GM23338 (cell line): ENCODE measurements at regions not wholly inside any gene's neighbourhood (a gene's known extent, or its start where the extent isn't known, plus 50 kb on each side); places are given as distances from the start of the nearest gene placed in this dataset.

Experiments used
- ATAC-seq: fragments of 200-7000 bp; cut with Tn5 transposase; 3 replicates; pipeline ENCODE4 v1.9.1; 2020
- DNase-seq: peaks from one replicate; pipeline ENCODE4 v3.0.0-alpha.2; 2015; ENCODE audit warnings: low spot score
- H2AFZ ChIP-seq: fragments of 200-600 bp; sonication (generic); 2 replicates; pipeline ENCODE4 v1.8.0; 2016; ENCODE audit warnings: antibody characterized with exemption, mild to moderate bottlenecking, moderate library complexity
- H3F3A ChIP-seq: fragments of 200-600 bp; sonication (generic); replicated peaks from 2 replicates; pipeline ENCODE4 v1.8.0; 2017; ENCODE audit warnings: antibody characterized with exemption, mixed run types, low read depth
- H3K27ac ChIP-seq: fragments of 200-600 bp; sonication (generic); 2 replicates; pipeline ENCODE4 v1.6.1; 2016; ENCODE audit warnings: low read depth
- H3K27me3 ChIP-seq: fragments of 200-600 bp; sonication (generic); 2 replicates; pipeline ENCODE4 v1.8.0; 2016; ENCODE audit warnings: mild to moderate bottlenecking, mixed run types, moderate library complexity; ENCODE audit not compliant: insufficient read depth
- H3K36me3 ChIP-seq: fragments of 200-600 bp; sonication (generic); 2 replicates; pipeline ENCODE4 v1.8.0; 2016; ENCODE audit warnings: mild to moderate bottlenecking; ENCODE audit not compliant: insufficient read depth
- H3K4me1 ChIP-seq: fragments of 200-600 bp; sonication (generic); 2 replicates; pipeline ENCODE4 v1.8.0; 2016; ENCODE audit warnings: mild to moderate bottlenecking, moderate library complexity; ENCODE audit not compliant: insufficient read depth
- H3K4me2 ChIP-seq: fragments of 200-600 bp; sonication (generic); 2 replicates; pipeline ENCODE4 v1.7.1; 2017; ENCODE audit warnings: mixed run types
- H3K4me3 ChIP-seq: fragments of 200-600 bp; sonication (generic); 2 replicates; pipeline ENCODE4 v1.6.1; 2016; ENCODE audit warnings: mixed run types
- H3K79me2 ChIP-seq: fragments of 200-600 bp; sonication (generic); replicated peaks from 2 replicates; pipeline ENCODE4 v1.8.0; 2017; ENCODE audit warnings: mild to moderate bottlenecking; ENCODE audit not compliant: insufficient read depth
- H3K9me2 ChIP-seq: fragments of 200-600 bp; sonication (generic); 2 replicates; pipeline ENCODE4 v1.8.0; 2017; ENCODE audit not compliant: insufficient read depth
- H4K20me1 ChIP-seq: fragments of 200-600 bp; sonication (generic); replicated peaks from 2 replicates; pipeline ENCODE4 v1.8.0; 2017; ENCODE audit warnings: mild to moderate bottlenecking; ENCODE audit not compliant: insufficient read depth
- H3K27ac Mint-ChIP-seq: 2 replicates; pipeline ENCODE4 v1.8.0; 2020; ENCODE audit warnings: inconsistent platforms, mild to moderate bottlenecking, moderate library complexity, mixed read lengths
- H3K27me3 Mint-ChIP-seq: 3 replicates; pipeline ENCODE4 v1.8.0; 2022; ENCODE audit warnings: low read depth, mild to moderate bottlenecking, moderate library complexity, mixed read lengths, inconsistent platforms; ENCODE audit not compliant: insufficient read depth, poor library complexity
- H3K36me3 Mint-ChIP-seq: 3 replicates; pipeline ENCODE4 v1.8.0; 2021; ENCODE audit warnings: low read depth, mild to moderate bottlenecking, inconsistent platforms, moderate library complexity, mixed read lengths
- H3K4me1 Mint-ChIP-seq: 3 replicates; pipeline ENCODE4 v1.8.0; 2020; ENCODE audit warnings: mild to moderate bottlenecking, inconsistent platforms, mixed read lengths
- H3K4me3 Mint-ChIP-seq: 3 replicates; pipeline ENCODE4 v1.8.0; 2021; ENCODE audit warnings: moderate library complexity, mild to moderate bottlenecking, inconsistent platforms, mixed read lengths
- H3K9me3 Mint-ChIP-seq: 3 replicates; pipeline ENCODE4 v1.8.0; 2020; ENCODE audit warnings: moderate library complexity, mild to moderate bottlenecking, inconsistent platforms, mixed read lengths
- CREB1 ChIP-seq: fragments of 250-450 bp; sonication (Bioruptor Pico); IDR thresholded peaks from 2 replicates; pipeline ENCODE4 v1.5.0; 2020; ENCODE audit warnings: low read depth, mild to moderate bottlenecking, moderate library complexity
- CTCF ChIP-seq, 2 experiments: fragments of 200-600 bp in 1 of 2; sonication (generic) in 1 of 2; conservative IDR thresholded peaks; 2 replicates each; pipeline versions ENCODE4 v1.5.1 to v1.6.1; 2016 to 2017; ENCODE audit warnings: antibody characterized with exemption in 2 of 2, low read depth in 2 of 2, mild to moderate bottlenecking in 2 of 2, moderate library complexity in 1 of 2
- ETS1 ChIP-seq: IDR thresholded peaks from 2 replicates; pipeline ENCODE4 v1.6.1; 2016; ENCODE audit warnings: antibody characterized with exemption
- EZH2 ChIP-seq: fragments of 200-600 bp; sonication (generic); IDR thresholded peaks from one replicate; pipeline ENCODE4 v1.8.0; 2017; ENCODE audit warnings: antibody characterized with exemption, mild to moderate bottlenecking, low read depth; ENCODE audit not compliant: unreplicated experiment
- EZH2phosphoT487 ChIP-seq: fragments of 200-600 bp; sonication (generic); IDR thresholded peaks from one replicate; pipeline ENCODE4 v1.8.1; 2018; ENCODE audit warnings: antibody characterized with exemption; ENCODE audit not compliant: unreplicated experiment
- JUNB ChIP-seq: IDR thresholded peaks from one replicate; pipeline ENCODE4 v1.6.1; 2016; ENCODE audit warnings: antibody characterized with exemption; ENCODE audit not compliant: unreplicated experiment
- NANOG ChIP-seq: IDR thresholded peaks from 2 replicates; pipeline ENCODE4 v1.6.1; 2016; ENCODE audit warnings: antibody characterized with exemption, borderline replicate concordance
- POLR2AphosphoS5 ChIP-seq: IDR thresholded peaks from 2 replicates; pipeline ENCODE4 v1.6.1; 2016; ENCODE audit warnings: antibody characterized with exemption, low read depth
- REST ChIP-seq: IDR thresholded peaks from one replicate; pipeline ENCODE4 v1.6.1; 2018; ENCODE audit warnings: antibody characterized with exemption; ENCODE audit not compliant: unreplicated experiment
- STAT1 ChIP-seq: IDR thresholded peaks from one replicate; pipeline ENCODE4 v1.6.1; 2016; ENCODE audit warnings: antibody characterized with exemption; ENCODE audit not compliant: unreplicated experiment
- ZNF114 ChIP-seq: fragments of 250-450 bp; sonication (Bioruptor Pico); IDR thresholded peaks from 2 replicates; pipeline ENCODE4 v1.5.0; 2020; ENCODE audit warnings: mild to moderate bottlenecking, moderate library complexity
- ZNF331 ChIP-seq: fragments of 250-450 bp; sonication (Bioruptor Pico); IDR thresholded peaks from 2 replicates; pipeline ENCODE4 v1.5.0; 2020; ENCODE audit warnings: low read depth, mild to moderate bottlenecking, moderate library complexity
- ZNF462 ChIP-seq: fragments of 250-450 bp; sonication (Bioruptor Pico); IDR thresholded peaks from 2 replicates; pipeline ENCODE4 v1.5.0; 2020; ENCODE audit warnings: mild to moderate bottlenecking, moderate library complexity

- no peak for ATAC-seq
- Mint-ChIP-seq H3K4me3 (no peak overlapping the region), H3K27ac (no peak overlapping the region; the same call in 1 of the 2 replicates), H3K36me3 (no peaks in the 10 kb centered on the region), H3K27me3 (no peaks in the 10 kb centered on the region), H3K4me1 (no peaks in the 10 kb centered on the region), H3K9me3 (no peaks in the 10 kb centered on the region)
- Histone ChIP-seq H2AFZ (no peak overlapping the region), H4K20me1 (no peaks in the 10 kb centered on the region), H3K27me3 (no peaks in the 10 kb centered on the region), H3F3A (no peaks in the 10 kb centered on the region), H3K36me3 (no peaks in the 10 kb centered on the region), H3K9me2 (no peaks in the 10 kb centered on the region), H3K4me3 (no peak overlapping the region), H3K4me1 (no peaks in the 10 kb centered on the region), H3K79me2 (no peaks in the 10 kb centered on the region), H3K4me2 (no peak overlapping the region), H3K27ac (no peak overlapping the region)
- DNase-seq, result no peak
- no peak for TF ChIP-seq ETS1
- TF ChIP-seq ZNF331 (CRISPR knock-in tag), result no peak
- TF ChIP-seq STAT1, result no peak
- no peak for TF ChIP-seq EZH2
- no peak for TF ChIP-seq JUNB
- TF ChIP-seq CTCF (conservative IDR thresholded peaks at IDR 0.05; ENCODE audit: low read depth in 2 of 2), result no peak
- TF ChIP-seq EZH2phosphoT487, result no peak
- TF ChIP-seq ZNF462 (CRISPR knock-in tag), result no peak
- no peak for TF ChIP-seq CREB1 (CRISPR knock-in tag)
- no peak for TF ChIP-seq ZNF114
- TF ChIP-seq REST, result no peak
- TF ChIP-seq POLR2AphosphoS5, result no peak
- TF ChIP-seq NANOG, result no peak
Observed at GRCh38 chr1:192866241-192866868, 57.5 kb downstream of the RGS2 start.
